B cell (primary cell): ENCODE measurements at regions not wholly inside any gene's neighbourhood (a gene's known extent, or its start where the extent isn't known, plus 50 kb on each side); places are given as distances from the start of the nearest gene placed in this dataset.

Experiments
- CTCF ChIP-seq: fragments of 200-600 bp; IDR thresholded peaks from one replicate; pipeline ENCODE4 v1.8.0; 2022; ENCODE audit warnings: antibody characterized with exemption, mild to moderate bottlenecking
- EZH2 ChIP-seq: IDR thresholded peaks from 2 replicates; pipeline ENCODE4 v1.6.1; 2012; ENCODE audit warnings: borderline replicate concordance, low read depth, mild to moderate bottlenecking, moderate library complexity, low read length; ENCODE audit not compliant: insufficient read depth, poor library complexity, severe bottlenecking

- no peak for TF ChIP-seq CTCF
- no peak for TF ChIP-seq EZH2
Measured at GRCh38 chr18:41645589-41646360, 309.3 kb upstream of the PIK3C3 start.
